ENCODE measurements at regions not wholly inside any gene's neighbourhood (a gene's known extent, or its start where the extent isn't known, plus 50 kb on each side); places are given as distances from the start of the nearest gene placed in this dataset.

- H3K4me3 ChIP-seq (ENCODE audit: control insufficient read depth in 1 of 2, extremely low read depth in 1 of 2, low read length in 1 of 2): no peak overlapping the region
- Mint-ChIP-seq H3K9me3 (peaks cover 2 to 7% (median 5%) of the 10 kb centered on the region in 3 donors), H3K36me3 (no peaks in the 10 kb centered on the region), H3K27me3 (no peaks in the 10 kb centered on the region), H3K4me1 (no peaks in the 10 kb centered on the region), H3K27ac (no peak overlapping the region), H3K4me3 (no peak overlapping the region)
- H3K36me3 ChIP-seq (ENCODE audit: control insufficient read depth in 2 of 2, extremely low read depth in 1 of 2, insufficient read depth in 1 of 2, low read length in 1 of 2): no peaks in the 10 kb centered on the region
- no peak overlapping the region for H3K27ac ChIP-seq (ENCODE audit: low read length)
- DNase-seq: no peak
- H3K9me3 ChIP-seq: no peaks in the 10 kb centered on the region
- ChIA-PET POLR2A (interaction anchor here in 1 of 2 donors (0.6 kb wide), 1 partner anchor 326 kb away, joined by 7 read pairs; no protein-coding TSS in a partner anchor), CTCF (interaction anchor here in 1 of 2 donors (0.6 to 0.7 kb wide), 2 partner anchors 14 to 44 kb away, joined by 3 read pairs; no protein-coding TSS in a partner anchor)
- ATAC-seq (replicated peaks in 1 of 4): no peak
- no CpG with 5 or more reads among the region's 6 CpGs for WGBS (ENCODE audit: insufficient coverage)
- H3K4me1 ChIP-seq (ENCODE audit: control insufficient read depth in 1 of 2, extremely low read depth in 1 of 2, insufficient read depth in 2 of 2, low read length in 2 of 2): no peaks in the 10 kb centered on the region
- H3K27me3 ChIP-seq (replicated peaks in 1 of 2; ENCODE audit: control insufficient read depth in 2 of 2, extremely low read depth in 1 of 2, insufficient read depth in 2 of 2, low read length in 1 of 2): no peaks in the 10 kb centered on the region
Measured at GRCh38 chr11:109547356-109548027, 125.5 kb downstream of the C11orf87 start.

- Histone ChIP-seq H3K9me3 (no peaks in the 10 kb centered on the region), H3K4me1 (ENCODE audit: control insufficient read depth in 1 of 2, extremely low read depth in 1 of 2, insufficient read depth in 2 of 2, low read length in 2 of 2) (no peaks in the 10 kb centered on the region), H3K27me3 (replicated peaks in 1 of 2; ENCODE audit: control insufficient read depth in 2 of 2, extremely low read depth in 1 of 2, insufficient read depth in 2 of 2, low read length in 1 of 2) (no peaks in the 10 kb centered on the region), H3K27ac (ENCODE audit: low read length) (no peak overlapping the region), H3K36me3 (ENCODE audit: control insufficient read depth in 2 of 2, extremely low read depth in 1 of 2, insufficient read depth in 1 of 2, low read length in 1 of 2) (no peaks in the 10 kb centered on the region), H3K4me3 (ENCODE audit: control insufficient read depth in 1 of 2, extremely low read depth in 1 of 2, low read length in 1 of 2) (no peak overlapping the region)
- peaks cover 0 to 7% (median 2%) of the 10 kb centered on the region in 3 donors for H3K9me3 Mint-ChIP-seq
- POLR2A ChIA-PET: no interaction called here
- H3K27ac Mint-ChIP-seq: no peak overlapping the region
- ATAC-seq (replicated peaks in 1 of 4) (no peak), DNase-seq (no peak)
- no peaks in the 10 kb centered on the region for H3K27me3 Mint-ChIP-seq
- CTCF ChIA-PET: no interaction called here
- H3K4me3 Mint-ChIP-seq: no peak overlapping the region
- no peaks in the 10 kb centered on the region for H3K36me3 Mint-ChIP-seq
- 96% methylated on average over 3 of the region's 3 CpGs for WGBS (ENCODE audit: insufficient coverage)
- no peaks in the 10 kb centered on the region for H3K4me1 Mint-ChIP-seq
Measured at GRCh38 chr11:109552376-109552775, 130.4 kb downstream of the C11orf87 start.

GRCh38 chr11:109553284-109553683, 131.3 kb downstream of the C11orf87 start:
- CTCF ChIA-PET: no interaction called here
- ATAC-seq (replicated peaks in 1 of 4): no peak
- Histone ChIP-seq H3K9me3 (no peaks in the 10 kb centered on the region), H3K4me1 (ENCODE audit: control insufficient read depth in 1 of 2, extremely low read depth in 1 of 2, insufficient read depth in 2 of 2, low read length in 2 of 2) (no peaks in the 10 kb centered on the region), H3K36me3 (ENCODE audit: control insufficient read depth in 2 of 2, extremely low read depth in 1 of 2, insufficient read depth in 1 of 2, low read length in 1 of 2) (no peaks in the 10 kb centered on the region), H3K27ac (ENCODE audit: low read length) (no peak overlapping the region), H3K4me3 (ENCODE audit: control insufficient read depth in 1 of 2, extremely low read depth in 1 of 2, low read length in 1 of 2) (no peak overlapping the region), H3K27me3 (replicated peaks in 1 of 2; ENCODE audit: control insufficient read depth in 2 of 2, extremely low read depth in 1 of 2, insufficient read depth in 2 of 2, low read length in 1 of 2) (no peaks in the 10 kb centered on the region)
- Mint-ChIP-seq H3K4me3 (no peak overlapping the region), H3K27me3 (no peaks in the 10 kb centered on the region), H3K27ac (no peak overlapping the region), H3K36me3 (no peaks in the 10 kb centered on the region), H3K4me1 (no peaks in the 10 kb centered on the region), H3K9me3 (peaks cover 1 to 7% (median 3%) of the 10 kb centered on the region in 3 donors)
- WGBS (ENCODE audit: insufficient coverage): 100% methylated on average over 1 of the region's 1 CpG
- no peak for DNase-seq
- POLR2A ChIA-PET: no interaction called here

GRCh38 chr11:109554951-109555350, 133.0 kb downstream of the C11orf87 start:
- no peaks in the 10 kb centered on the region for H3K36me3 Mint-ChIP-seq
- Histone ChIP-seq H3K4me1 (ENCODE audit: control insufficient read depth in 1 of 2, extremely low read depth in 1 of 2, insufficient read depth in 2 of 2, low read length in 2 of 2) (no peaks in the 10 kb centered on the region), H3K36me3 (ENCODE audit: control insufficient read depth in 2 of 2, extremely low read depth in 1 of 2, insufficient read depth in 1 of 2, low read length in 1 of 2) (no peaks in the 10 kb centered on the region), H3K27ac (ENCODE audit: low read length) (no peak overlapping the region), H3K27me3 (replicated peaks in 1 of 2; ENCODE audit: control insufficient read depth in 2 of 2, extremely low read depth in 1 of 2, insufficient read depth in 2 of 2, low read length in 1 of 2) (no peaks in the 10 kb centered on the region), H3K4me3 (ENCODE audit: control insufficient read depth in 1 of 2, extremely low read depth in 1 of 2, low read length in 1 of 2) (no peak overlapping the region), H3K9me3 (no peaks in the 10 kb centered on the region)
- H3K4me1 Mint-ChIP-seq: no peaks in the 10 kb centered on the region
- POLR2A ChIA-PET: no interaction called here
- no peak for DNase-seq
- no peak overlapping the region for H3K27ac Mint-ChIP-seq
- H3K4me3 Mint-ChIP-seq: no peak overlapping the region
- peaks cover 3 to 7% (median 7%) of the 10 kb centered on the region in 3 donors for H3K9me3 Mint-ChIP-seq
- no peak for ATAC-seq (replicated peaks in 1 of 4)
- H3K27me3 Mint-ChIP-seq: no peaks in the 10 kb centered on the region
- CTCF ChIA-PET: no interaction called here

GRCh38 chr11:109564241-109564640, 142.3 kb downstream of the C11orf87 start:
- ChIA-PET POLR2A (no interaction called here), CTCF (no interaction called here)
- H3K27ac ChIP-seq (ENCODE audit: low read length): no peak overlapping the region
- peaks cover 3 to 23% (median 16%) of the 10 kb centered on the region in 3 donors for H3K9me3 Mint-ChIP-seq
- no peak for DNase-seq
- no peaks in the 10 kb centered on the region for H3K36me3 ChIP-seq (ENCODE audit: control insufficient read depth in 2 of 2, extremely low read depth in 1 of 2, insufficient read depth in 1 of 2, low read length in 1 of 2)
- H3K27me3 ChIP-seq (replicated peaks in 1 of 2; ENCODE audit: control insufficient read depth in 2 of 2, extremely low read depth in 1 of 2, insufficient read depth in 2 of 2, low read length in 1 of 2): no peaks in the 10 kb centered on the region
- H3K4me3 ChIP-seq (ENCODE audit: control insufficient read depth in 1 of 2, extremely low read depth in 1 of 2, low read length in 1 of 2): no peak overlapping the region
- H3K27ac Mint-ChIP-seq: no peak overlapping the region
- no peaks in the 10 kb centered on the region for H3K4me1 Mint-ChIP-seq
- H3K4me3 Mint-ChIP-seq: no peak overlapping the region
- no peak for ATAC-seq (replicated peaks in 1 of 4)
- no peaks in the 10 kb centered on the region for H3K9me3 ChIP-seq
- no peaks in the 10 kb centered on the region for H3K27me3 Mint-ChIP-seq
- WGBS (ENCODE audit: insufficient coverage): no CpG with 5 or more reads among the region's 1 CpG
- no peaks in the 10 kb centered on the region for H3K36me3 Mint-ChIP-seq
- no peaks in the 10 kb centered on the region for H3K4me1 ChIP-seq (ENCODE audit: control insufficient read depth in 1 of 2, extremely low read depth in 1 of 2, insufficient read depth in 2 of 2, low read length in 2 of 2)

GRCh38 chr11:109582470-109582869, 160.5 kb downstream of the C11orf87 start:
- ChIA-PET POLR2A (no interaction called here), CTCF (interaction anchor here in 1 of 2 donors (0.6 kb wide), 1 partner anchor 9 kb away, joined by 3 read pairs; no protein-coding TSS in a partner anchor)
- Histone ChIP-seq H3K36me3 (ENCODE audit: control insufficient read depth in 2 of 2, extremely low read depth in 1 of 2, insufficient read depth in 1 of 2, low read length in 1 of 2) (no peaks in the 10 kb centered on the region), H3K27me3 (replicated peaks in 1 of 2; ENCODE audit: control insufficient read depth in 2 of 2, extremely low read depth in 1 of 2, insufficient read depth in 2 of 2, low read length in 1 of 2) (no peaks in the 10 kb centered on the region), H3K4me3 (ENCODE audit: control insufficient read depth in 1 of 2, extremely low read depth in 1 of 2, low read length in 1 of 2) (no peak overlapping the region), H3K9me3 (no peaks in the 10 kb centered on the region), H3K27ac (ENCODE audit: low read length) (no peak overlapping the region), H3K4me1 (ENCODE audit: control insufficient read depth in 1 of 2, extremely low read depth in 1 of 2, insufficient read depth in 2 of 2, low read length in 2 of 2) (no peaks in the 10 kb centered on the region)
- Mint-ChIP-seq H3K4me3 (no peak overlapping the region), H3K9me3 (peaks cover 2 to 4% (median 2%) of the 10 kb centered on the region in 3 donors), H3K27ac (no peak overlapping the region), H3K4me1 (no peaks in the 10 kb centered on the region), H3K36me3 (no peaks in the 10 kb centered on the region), H3K27me3 (no peaks in the 10 kb centered on the region)
- 86% methylated on average over 3 of the region's 6 CpGs for WGBS (ENCODE audit: insufficient coverage)
- DNase-seq (no peak), ATAC-seq (replicated peaks in 1 of 4) (no peak)

Measured in T-cell (primary cell).